Caco-2 (cell line): ENCODE measurements at regions not wholly inside any gene's neighbourhood (a gene's known extent, or its start where the extent isn't known, plus 50 kb on each side); places are given as distances from the start of the nearest gene placed in this dataset.
"Not testable (repeated sequence)": the region's sequence is repeated elsewhere in the genome, so short reads cannot be mapped to it uniquely, and the experiment has no call there.

Experiments
- BruUV-seq: library from RNA; stranded (reverse); fragments of 400-500 nt; replicated peaks from 2 replicates; lab custom pipeline; 2021; lab: Mats Ljungman, UMichigan
- CTCF ChIA-PET: fragments of 300-600 bp; sonication (Branson Sonifier 250); formaldehyde crosslinking; loops from one replicate; lab custom pipeline; 2022; ENCODE audit warnings: antibody characterized with exemption; lab: Charles Lee
- POLR2A ChIA-PET: fragments of 300-600 bp; sonication (Branson Sonifier 250); formaldehyde crosslinking; loops from one replicate; lab custom pipeline; 2022; ENCODE audit warnings: antibody characterized with exemption; lab: Charles Lee
- DNase-seq, 2 experiments: peaks; one replicate each; pipeline versions ENCODE4 v3.0.0 to v3.0.0-alpha.2; 2020 to 2022
- H3K27me3 ChIP-seq: replicated peaks from 2 replicates; pipeline ENCODE4 v1.6.0; 2011; ENCODE audit warnings: low read length; ENCODE audit not compliant: control insufficient read depth, insufficient read depth
- H3K36me3 ChIP-seq: 2 replicates; pipeline ENCODE4 v1.5.1; 2011; ENCODE audit warnings: low read length; ENCODE audit not compliant: control insufficient read depth, insufficient read depth
- H3K4me1 ChIP-seq: fragments of 250-450 bp; sonication (Bioruptor Pico); 2 replicates; pipeline ENCODE4 v1.5.1; 2020; ENCODE audit warnings: mild to moderate bottlenecking
- H3K4me3 ChIP-seq: 2 replicates; pipeline ENCODE4 v1.5.1; 2011; ENCODE audit warnings: low read depth, mild to moderate bottlenecking, control low read depth, low read length
- H3K9me3 ChIP-seq: fragments of 250-450 bp; sonication (Bioruptor Pico); 2 replicates; pipeline ENCODE4 v1.5.1; 2020; ENCODE audit warnings: mild to moderate bottlenecking, moderate library complexity
- H3K27ac Mint-ChIP-seq: one replicate; pipeline ENCODE4 v1.8.0; 2022; ENCODE audit warnings: mixed read lengths; ENCODE audit not compliant: unreplicated experiment
- H3K27me3 Mint-ChIP-seq: one replicate; pipeline ENCODE4 v1.8.0; 2022; ENCODE audit warnings: mixed read lengths; ENCODE audit not compliant: insufficient read depth, unreplicated experiment
- H3K36me3 Mint-ChIP-seq: one replicate; pipeline ENCODE4 v1.8.0; 2022; ENCODE audit warnings: mild to moderate bottlenecking, mixed read lengths; ENCODE audit not compliant: insufficient read depth, unreplicated experiment
- H3K4me1 Mint-ChIP-seq: one replicate; pipeline ENCODE4 v1.8.0; 2022; ENCODE audit warnings: low read depth, mixed read lengths; ENCODE audit not compliant: unreplicated experiment
- H3K4me3 Mint-ChIP-seq: one replicate; pipeline ENCODE4 v1.8.0; 2022; ENCODE audit warnings: mild to moderate bottlenecking, moderate library complexity, mixed read lengths; ENCODE audit not compliant: unreplicated experiment
- H3K9me3 Mint-ChIP-seq: one replicate; pipeline ENCODE4 v1.8.0; 2022; ENCODE audit warnings: mixed read lengths; ENCODE audit not compliant: unreplicated experiment
- CTCF ChIP-seq, 2 experiments: fragments of 200-600 bp in 1 of 2; IDR thresholded peaks; 1 replicate in 1 of 2; 2 replicates in 1 of 2; pipeline versions ENCODE4 v1.5.1 to v1.8.0; 2011 to 2022; ENCODE audit warnings: antibody characterized with exemption in 1 of 2, control low read depth in 1 of 2, inconsistent platforms in 1 of 2, low read depth in 1 of 2, low read length in 1 of 2, mild to moderate bottlenecking in 1 of 2, moderate library complexity in 1 of 2; ENCODE audit not compliant: insufficient read depth in 1 of 2, severe bottlenecking in 1 of 2, unreplicated experiment in 1 of 2
- intact Hi-C: fragments of 100-400 bp; cut with micrococcal nuclease; formaldehyde crosslinking; loops from one replicate; pipeline ENCODE4 v1.10.0; 2022; ENCODE audit not compliant: unreplicated experiment

DNA sequence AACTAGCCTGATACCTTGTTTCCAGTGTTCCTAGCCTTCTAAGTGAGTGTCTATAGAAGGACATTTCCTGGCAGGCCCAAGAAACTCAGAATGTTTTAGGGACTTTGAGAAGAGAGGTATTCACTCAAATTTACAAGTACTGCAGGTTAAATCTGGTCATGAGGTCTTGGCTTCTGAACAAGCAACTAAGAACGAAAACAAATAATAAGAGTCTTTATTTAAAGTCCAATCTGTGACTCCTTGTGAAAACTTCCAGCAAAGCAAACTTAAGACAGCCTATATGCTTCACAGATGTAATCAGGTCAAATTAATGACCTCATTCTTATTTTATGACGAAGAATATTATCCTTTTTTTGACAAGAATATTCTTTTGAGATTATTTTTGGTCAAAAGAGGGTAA lies 79.4 kb upstream of the PRSS16 start:
- no peak for TF ChIP-seq CTCF (IDR thresholded peaks at IDR 0.05; ENCODE audit: insufficient read depth in 1 of 2, low read depth in 1 of 2, low read length in 1 of 2, severe bottlenecking in 1 of 2, unreplicated experiment in 1 of 2)
- Histone ChIP-seq H3K9me3 (no peaks in the 10 kb centered on the region), H3K4me1 (no peaks in the 10 kb centered on the region), H3K27me3 (no peaks in the 10 kb centered on the region), H3K4me3 (no peak overlapping the region), H3K36me3 (no peaks in the 10 kb centered on the region)
- intact Hi-C loops, result no loop called here
- H3K4me3 Mint-ChIP-seq, result no peak overlapping the region
- peaks cover 9% of the 10 kb centered on the region for H3K9me3 Mint-ChIP-seq
- no peaks in the 10 kb centered on the region for H3K27me3 Mint-ChIP-seq
- DNase-seq, result no peak
- ChIA-PET POLR2A (no interaction called here), CTCF (no interaction called here)
- H3K4me1 Mint-ChIP-seq, result peaks cover 12% of the 10 kb centered on the region
- no peaks in the 10 kb centered on the region for H3K36me3 Mint-ChIP-seq
- no peak overlapping the region for H3K27ac Mint-ChIP-seq
- no TSS peak for BruUV-seq

DNA sequence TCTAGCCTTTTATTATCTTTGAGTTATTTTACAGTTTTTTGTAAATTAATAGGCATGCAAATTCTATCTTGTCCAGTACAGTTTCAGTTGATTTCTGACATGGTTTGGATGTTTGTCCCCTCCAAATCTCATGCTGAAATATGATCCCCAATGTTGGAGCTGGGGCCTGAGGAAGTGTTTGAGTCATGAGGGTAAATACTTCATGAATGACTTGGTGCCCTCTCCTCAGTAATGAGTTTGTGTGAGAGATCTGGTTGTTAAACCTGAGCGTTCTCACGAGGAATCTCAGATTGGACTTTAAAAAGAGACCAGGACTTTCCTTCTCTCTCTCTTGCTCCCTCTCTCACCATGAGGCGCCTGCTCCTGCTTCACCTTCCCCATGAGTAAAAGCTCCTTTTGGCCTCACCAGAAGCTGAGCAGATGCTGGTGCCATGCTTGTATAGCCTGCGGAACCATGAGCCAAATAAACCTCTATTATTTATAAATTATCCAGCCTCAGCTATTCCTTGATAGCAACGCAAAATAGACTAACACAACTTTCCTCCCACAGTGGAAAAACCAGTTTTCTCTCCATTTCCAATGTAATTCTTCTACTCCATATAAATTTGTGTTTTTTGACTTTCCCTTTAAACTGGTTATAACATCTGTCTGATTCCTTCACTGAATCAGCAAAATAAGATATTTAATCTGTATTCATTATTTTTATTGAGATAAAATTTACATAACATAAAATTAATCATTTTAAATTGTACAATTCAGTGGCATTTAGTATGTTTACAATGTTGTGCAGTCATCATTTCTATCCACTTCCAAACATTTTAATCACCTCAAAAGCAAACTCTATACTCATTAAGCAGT lies 78.7 kb upstream of the PRSS16 start:
- Histone ChIP-seq H3K4me1 (no peaks in the 10 kb centered on the region), H3K4me3 (no peak overlapping the region), H3K36me3 (no peaks in the 10 kb centered on the region), H3K27me3 (no peaks in the 10 kb centered on the region), H3K9me3 (no peaks in the 10 kb centered on the region)
- ChIA-PET POLR2A (no interaction called here), CTCF (interaction anchor here (0.6 kb wide), 1 partner anchor 1694 kb away, joined by 4 read pairs; no protein-coding TSS in a partner anchor)
- H3K9me3 Mint-ChIP-seq, result peaks cover 9% of the 10 kb centered on the region
- H3K27me3 Mint-ChIP-seq, result no peaks in the 10 kb centered on the region
- intact Hi-C loops, result no loop called here
- peaks cover 10% of the 10 kb centered on the region for H3K4me1 Mint-ChIP-seq
- H3K36me3 Mint-ChIP-seq, result no peaks in the 10 kb centered on the region
- no TSS peak for BruUV-seq
- no peak overlapping the region for H3K4me3 Mint-ChIP-seq
- H3K27ac Mint-ChIP-seq, result no peak overlapping the region
- no peak for TF ChIP-seq CTCF (IDR thresholded peaks at IDR 0.05; ENCODE audit: insufficient read depth in 1 of 2, low read depth in 1 of 2, low read length in 1 of 2, severe bottlenecking in 1 of 2, unreplicated experiment in 1 of 2)
- DNase-seq, result no peak

GRCh38 chr6:27172524-27173231 lies 74.8 kb upstream of the PRSS16 start:
- H3K4me1 Mint-ChIP-seq, H3K9me3 Mint-ChIP-seq, H3K27ac Mint-ChIP-seq, H3K27me3 Mint-ChIP-seq, H3K36me3 ChIP-seq, H3K27me3 ChIP-seq, H3K9me3 ChIP-seq, DNase-seq, H3K4me3 ChIP-seq, H3K4me1 ChIP-seq, BruUV-seq, H3K4me3 Mint-ChIP-seq, CTCF ChIA-PET, intact Hi-C loops: not testable (repeated sequence)
- peaks cover 15% of the 10 kb centered on the region for H3K36me3 Mint-ChIP-seq
- POLR2A ChIA-PET, result interaction anchor here (0.6 kb wide), 1 partner anchor 1109 kb away, joined by 3 read pairs; the partner anchor contains the start of gene PGBD1

GRCh38 chr6:27173232-27173601 lies 74.3 kb upstream of the PRSS16 start:
- peaks cover 20% of the 10 kb centered on the region for H3K36me3 Mint-ChIP-seq
- H3K9me3 Mint-ChIP-seq, H3K9me3 ChIP-seq, H3K27ac Mint-ChIP-seq, H3K27me3 Mint-ChIP-seq, H3K36me3 ChIP-seq, intact Hi-C loops, H3K4me1 Mint-ChIP-seq, BruUV-seq, H3K4me3 Mint-ChIP-seq, DNase-seq, CTCF ChIA-PET, H3K4me3 ChIP-seq, H3K4me1 ChIP-seq, H3K27me3 ChIP-seq: not testable (repeated sequence)
- POLR2A ChIA-PET, result interaction anchor here (0.6 kb wide), 1 partner anchor 1108 kb away, joined by 3 read pairs; the partner anchor contains the start of gene PGBD1
